ENCODE measurements at regions not wholly inside any gene's neighbourhood (a gene's known extent, or its start where the extent isn't known, plus 50 kb on each side); places are given as distances from the start of the nearest gene placed in this dataset.
"Not testable (repeated sequence)": the region's sequence is repeated elsewhere in the genome, so short reads cannot be mapped to it uniquely, and the experiment has no call there.

DNA sequence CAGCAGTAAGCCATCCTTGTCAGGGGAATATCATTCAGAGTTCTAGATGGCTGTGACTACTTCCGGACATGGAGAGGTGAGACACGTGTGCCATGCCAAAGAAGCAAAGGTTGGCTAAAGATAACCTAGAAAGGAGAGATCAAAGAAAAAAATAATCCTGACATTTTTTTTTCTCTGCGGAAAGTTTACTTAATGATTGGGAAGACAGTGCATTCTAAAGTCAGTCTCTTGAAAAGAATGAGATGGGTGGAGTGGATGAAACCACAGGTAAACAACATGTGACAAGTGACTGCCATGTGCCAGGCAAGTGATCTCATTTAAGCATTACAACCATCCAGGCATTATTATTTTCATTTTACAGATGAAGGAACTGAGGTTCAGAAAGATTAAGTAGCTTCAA is 436.6 kb downstream of the SOX2 start:
- H3K27ac Mint-ChIP-seq, result no peak overlapping the region
- no peaks in the 10 kb centered on the region for H3K4me1 Mint-ChIP-seq
- H3K27me3 Mint-ChIP-seq (ENCODE audit: low read depth), result no peaks in the 10 kb centered on the region
- TF ChIP-seq CTCF (IDR thresholded peaks at IDR 0.05; ENCODE audit: unreplicated experiment in 3 of 3), result no peak
- peaks cover 13% of the 10 kb centered on the region for H3K9me3 Mint-ChIP-seq
- H3K36me3 Mint-ChIP-seq (ENCODE audit: low read depth), result no peaks in the 10 kb centered on the region
- no peak overlapping the region for H3K4me3 Mint-ChIP-seq

DNA sequence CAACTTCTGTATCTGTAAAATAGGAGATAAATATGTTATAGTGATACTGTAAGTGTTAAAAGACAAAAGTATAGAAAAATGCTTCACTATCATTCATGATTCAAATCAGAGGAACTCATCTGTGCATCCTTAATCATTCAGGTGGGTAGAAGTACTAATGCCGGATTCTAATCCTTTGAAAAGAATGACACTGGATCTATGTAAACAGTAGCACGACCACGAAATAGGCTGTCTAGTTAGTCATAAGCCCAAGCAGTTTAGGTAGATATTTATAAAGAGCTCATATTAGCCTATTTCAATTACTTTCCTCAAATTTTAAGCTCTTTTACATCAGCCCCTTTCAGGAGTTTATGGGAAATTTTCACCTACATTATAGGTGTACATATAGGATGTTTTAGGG is 437.9 kb downstream of the SOX2 start:
- H3K9me3 Mint-ChIP-seq, result peaks cover 18% of the 10 kb centered on the region
- H3K4me3 Mint-ChIP-seq, result no peak overlapping the region
- H3K27ac Mint-ChIP-seq, result no peak overlapping the region
- H3K36me3 Mint-ChIP-seq (ENCODE audit: low read depth), result no peaks in the 10 kb centered on the region
- H3K4me1 Mint-ChIP-seq, result no peaks in the 10 kb centered on the region
- TF ChIP-seq CTCF (IDR thresholded peaks at IDR 0.05; ENCODE audit: unreplicated experiment in 3 of 3), result no peak
- H3K27me3 Mint-ChIP-seq (ENCODE audit: low read depth), result no peaks in the 10 kb centered on the region

DNA sequence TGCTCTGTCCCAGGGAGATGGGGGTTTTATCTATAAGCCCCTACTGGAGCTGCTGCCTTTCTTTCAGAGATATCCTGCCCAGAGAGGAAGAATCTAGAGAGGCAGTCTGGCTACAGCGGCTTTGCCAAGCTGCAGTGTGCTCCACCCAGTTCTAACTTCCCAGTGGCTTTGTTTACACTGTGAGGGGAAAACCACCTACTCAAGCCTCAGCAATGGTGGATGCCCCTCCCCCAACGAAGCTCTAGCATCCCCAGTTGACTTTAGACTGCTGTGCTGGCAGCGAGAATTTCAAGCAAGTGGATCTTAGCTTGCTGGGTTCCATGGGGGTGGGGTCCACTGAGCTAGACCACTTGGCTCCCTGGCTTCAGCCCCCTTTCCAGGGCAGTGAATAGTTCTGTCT is 444.6 kb downstream of the SOX2 start:
- not testable (repeated sequence) for H3K36me3 Mint-ChIP-seq (ENCODE audit: low read depth); H3K27ac Mint-ChIP-seq; H3K4me3 Mint-ChIP-seq; H3K4me1 Mint-ChIP-seq; H3K27me3 Mint-ChIP-seq (ENCODE audit: low read depth)
- H3K9me3 Mint-ChIP-seq, result peaks cover 19% of the 10 kb centered on the region

DNA sequence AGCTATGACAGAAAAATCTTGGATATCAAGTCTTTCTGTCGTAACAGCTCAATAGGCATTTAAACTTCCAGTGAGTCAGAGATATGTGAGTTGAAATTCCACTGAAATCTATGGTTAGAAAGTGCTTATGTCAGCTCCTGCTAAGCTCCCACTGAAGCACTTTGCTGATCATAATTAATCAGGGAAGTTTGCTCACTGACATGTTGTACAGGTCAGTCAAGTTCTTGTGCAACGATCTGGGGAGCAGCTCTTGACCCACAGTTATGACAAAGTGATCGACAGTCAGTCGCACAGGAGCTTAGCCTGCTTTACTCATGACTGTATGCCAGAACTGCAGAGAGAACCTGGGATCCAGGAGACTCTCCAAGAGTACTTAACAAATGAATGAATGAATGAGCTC is 453.5 kb downstream of the SOX2 start:
- no peaks in the 10 kb centered on the region for H3K27me3 Mint-ChIP-seq (ENCODE audit: low read depth)
- no peaks in the 10 kb centered on the region for H3K36me3 Mint-ChIP-seq (ENCODE audit: low read depth)
- no peak for TF ChIP-seq CTCF (IDR thresholded peaks at IDR 0.05; ENCODE audit: unreplicated experiment in 3 of 3)

GRCh38 chr3:182172534-182172933 is 460.8 kb downstream of the SOX2 start:
- H3K9me3 Mint-ChIP-seq, result no peaks in the 10 kb centered on the region
- H3K27me3 Mint-ChIP-seq (ENCODE audit: low read depth), result no peaks in the 10 kb centered on the region
- H3K36me3 Mint-ChIP-seq (ENCODE audit: low read depth), result no peaks in the 10 kb centered on the region
- H3K4me1 Mint-ChIP-seq, result no peaks in the 10 kb centered on the region
- TF ChIP-seq CTCF (IDR thresholded peaks at IDR 0.05; ENCODE audit: unreplicated experiment in 3 of 3), result no peak
- no peak overlapping the region for H3K27ac Mint-ChIP-seq
- no peak overlapping the region for H3K4me3 Mint-ChIP-seq

More for the DNA sequence above, 453.5 kb downstream of the SOX2 start:
- Mint-ChIP-seq H3K4me3 (no peak overlapping the region), H3K9me3 (no peaks in the 10 kb centered on the region), H3K4me1 (no peaks in the 10 kb centered on the region), H3K27ac (no peak overlapping the region)

GRCh38 chr3:182178488-182179200 is 466.9 kb downstream of the SOX2 start:
- Mint-ChIP-seq H3K27ac (no peak overlapping the region), H3K4me3 (no peak overlapping the region), H3K9me3 (no peaks in the 10 kb centered on the region), H3K36me3 (ENCODE audit: low read depth) (no peaks in the 10 kb centered on the region), H3K27me3 (ENCODE audit: low read depth) (no peaks in the 10 kb centered on the region), H3K4me1 (peaks cover 13% of the 10 kb centered on the region)
- TF ChIP-seq CTCF (IDR thresholded peaks at IDR 0.05; ENCODE audit: unreplicated experiment in 3 of 3), result no peak
